Prostate gland (tissue), 2 donors: ENCODE measurements at regions not wholly inside any gene's neighbourhood (a gene's known extent, or its start where the extent isn't known, plus 50 kb on each side); places are given as distances from the start of the nearest gene placed in this dataset.

ENCODE experiments used
- DNase-seq: peaks from one replicate; pipeline ENCODE4 v3.0.0-alpha.2; 2019; ENCODE audit warnings: low spot score
- H3K27ac ChIP-seq, 2 donors: fragments of 200-600 bp; sonication (generic); 2 replicates each; pipeline ENCODE4 v1.5.1; 2017 to 2019
- H3K27me3 ChIP-seq: fragments of 200-600 bp; sonication (generic); replicated peaks from 2 replicates; pipeline ENCODE4 v1.5.1; 2019; ENCODE audit not compliant: insufficient read depth
- H3K36me3 ChIP-seq, 2 donors: fragments of 200-600 bp; sonication (generic); 1 replicate in 1 of 2; 2 replicates in 1 of 2; pipeline versions ENCODE4 v1.5.1 to v1.8.1; 2017 to 2019
- H3K4me1 ChIP-seq: fragments of 200-600 bp; sonication (generic); replicated peaks from 2 replicates; pipeline ENCODE4 v1.5.1; 2019
- H3K4me3 ChIP-seq, 2 donors: fragments of 200-600 bp; sonication (generic); 2 replicates each; pipeline ENCODE4 v1.5.1; 2017 to 2019
- H3K9me3 ChIP-seq: fragments of 200-600 bp; sonication (generic); 2 replicates; pipeline ENCODE4 v1.5.1; 2017
- CTCF ChIP-seq, 4 experiments: fragments of 200-600 bp in 2 of 4; fragments of 450-650 bp in 2 of 4; sonication (generic) in 2 of 4; IDR thresholded peaks; 1 replicate in 3 of 4; 2 replicates in 1 of 4; pipeline ENCODE4 v1.5.1; 2016 to 2019; ENCODE audit warnings: antibody characterized with exemption in 4 of 4, mild to moderate bottlenecking in 2 of 4, moderate library complexity in 2 of 4
- POLR2A ChIP-seq: fragments of 450-650 bp; IDR thresholded peaks from one replicate; pipeline ENCODE4 v1.6.1; 2016; ENCODE audit warnings: antibody characterized with exemption, mild to moderate bottlenecking
- POLR2AphosphoS5 ChIP-seq: sonication (generic); formaldehyde crosslinking; IDR thresholded peaks from one replicate; pipeline ENCODE4 v1.6.1; 2017; ENCODE audit warnings: antibody characterized with exemption
- WGBS: methylation state at CpG from one replicate; pipeline ENCODE4 v1.1.5; 2018; 5-methylcytosine and 5-hydroxymethylcytosine counted together
- intact Hi-C: fragments of 100-400 bp; cut with DNase I; formaldehyde crosslinking; loops from one replicate; pipeline ENCODE4 v1.14.2; 2022

GRCh38 chr1:4424254-4424653, 230.2 kb upstream of the AJAP1 start:
- intact Hi-C loops = no loop called here

GRCh38 chr1:4424766-4425165, 229.6 kb upstream of the AJAP1 start:
- Histone ChIP-seq H3K27me3 (no peaks in the 10 kb centered on the region), H3K9me3 (no peaks in the 10 kb centered on the region), H3K27ac (no peak overlapping the region), H3K4me3 (no peak overlapping the region), H3K36me3 (no peaks in the 10 kb centered on the region), H3K4me1 (no peaks in the 10 kb centered on the region)
- 92% methylated on average over 10 of the region's 10 CpGs for WGBS
- intact Hi-C loops = no loop called here
- no peak for TF ChIP-seq CTCF (IDR thresholded peaks at IDR 0.05)
- TF ChIP-seq POLR2AphosphoS5 = no peak
- TF ChIP-seq POLR2A = no peak
- DNase-seq = no peak

More at GRCh38 chr1:4424254-4424653, 230.2 kb upstream of the AJAP1 start:
- no peak overlapping the region for H3K4me3 ChIP-seq
- no peaks in the 10 kb centered on the region for H3K4me1 ChIP-seq
- TF ChIP-seq POLR2A (no peak), CTCF (IDR thresholded peaks at IDR 0.05) (no peak), POLR2AphosphoS5 (no peak)
- no peaks in the 10 kb centered on the region for H3K36me3 ChIP-seq
- no peak overlapping the region for H3K27ac ChIP-seq
- no peaks in the 10 kb centered on the region for H3K27me3 ChIP-seq
- 55% methylated on average over 8 of the region's 8 CpGs for WGBS
- H3K9me3 ChIP-seq = no peaks in the 10 kb centered on the region
- DNase-seq = no peak

- no peaks in the 10 kb centered on the region for H3K9me3 ChIP-seq
- no peak overlapping the region for H3K27ac ChIP-seq
- intact Hi-C loops = no loop called here
- no peaks in the 10 kb centered on the region for H3K27me3 ChIP-seq
- WGBS = 80% methylated on average over 11 of the region's 11 CpGs
- H3K4me3 ChIP-seq = no peak overlapping the region
- no peak for DNase-seq
- H3K36me3 ChIP-seq = no peaks in the 10 kb centered on the region
- H3K4me1 ChIP-seq = no peaks in the 10 kb centered on the region
- no peak for TF ChIP-seq POLR2AphosphoS5
- TF ChIP-seq CTCF (IDR thresholded peaks at IDR 0.05) = no peak
- no peak for TF ChIP-seq POLR2A
Observed at GRCh38 chr1:4425892-4426291, 228.5 kb upstream of the AJAP1 start.

GRCh38 chr1:4428711-4429110, 225.7 kb upstream of the AJAP1 start:
- Histone ChIP-seq H3K27ac (no peak overlapping the region), H3K4me1 (no peaks in the 10 kb centered on the region), H3K4me3 (no peak overlapping the region), H3K9me3 (no peaks in the 10 kb centered on the region), H3K36me3 (no peaks in the 10 kb centered on the region), H3K27me3 (no peaks in the 10 kb centered on the region)
- intact Hi-C loops = no loop called here
- DNase-seq = no peak
- TF ChIP-seq POLR2AphosphoS5 (no peak), CTCF (IDR thresholded peaks at IDR 0.05) (no peak), POLR2A (no peak)

- intact Hi-C loops = no loop called here
- WGBS = 77% methylated on average over 10 of the region's 10 CpGs
- no peak for DNase-seq
Observed at GRCh38 chr1:4430406-4431365, 223.7 kb upstream of the AJAP1 start.

More at GRCh38 chr1:4430406-4431365, 223.7 kb upstream of the AJAP1 start:
- Histone ChIP-seq H3K4me1 (no peaks in the 10 kb centered on the region), H3K9me3 (no peaks in the 10 kb centered on the region), H3K36me3 (no peaks in the 10 kb centered on the region), H3K27ac (no peak overlapping the region), H3K27me3 (no peaks in the 10 kb centered on the region), H3K4me3 (no peak overlapping the region)
- TF ChIP-seq POLR2A (no peak), CTCF (IDR thresholded peaks at IDR 0.05) (no peak), POLR2AphosphoS5 (no peak)
